ENCODE measurements at regions not wholly inside any gene's neighbourhood (a gene's known extent, or its start where the extent isn't known, plus 50 kb on each side); places are given as distances from the start of the nearest gene placed in this dataset.

- TF ChIP-seq PATZ1 (CRISPR knock-in tag; IDR thresholded peaks at IDR 0.05; ENCODE audit: borderline replicate concordance) (no peak), ZFP3 (CRISPR knock-in tag; IDR thresholded peaks at IDR 0.05) (no peak), ZC3H10 (CRISPR knock-in tag; IDR thresholded peaks at IDR 0.05) (no peak), ARNTL (CRISPR knock-in tag; IDR thresholded peaks at IDR 0.05; ENCODE audit: borderline replicate concordance, low read depth) (no peak), TOX (CRISPR knock-in tag; IDR thresholded peaks at IDR 0.05; ENCODE audit: borderline replicate concordance) (no peak), BACH2 (CRISPR knock-in tag; IDR thresholded peaks at IDR 0.05; ENCODE audit: borderline replicate concordance) (no peak), PPARA (CRISPR knock-in tag; IDR thresholded peaks at IDR 0.05; ENCODE audit: borderline replicate concordance) (no peak), ZNF8 (CRISPR knock-in tag; IDR thresholded peaks at IDR 0.05) (no peak), SNAI2 (CRISPR knock-in tag; IDR thresholded peaks at IDR 0.05) (no peak), ZNF70 (CRISPR knock-in tag; IDR thresholded peaks at IDR 0.05) (no peak), ZFP30 (CRISPR knock-in tag; IDR thresholded peaks at IDR 0.05) (no peak), CREB5 (CRISPR knock-in tag; IDR thresholded peaks at IDR 0.05; ENCODE audit: low read depth) (no peak)
- TF ChIP-seq, protein P1, sequence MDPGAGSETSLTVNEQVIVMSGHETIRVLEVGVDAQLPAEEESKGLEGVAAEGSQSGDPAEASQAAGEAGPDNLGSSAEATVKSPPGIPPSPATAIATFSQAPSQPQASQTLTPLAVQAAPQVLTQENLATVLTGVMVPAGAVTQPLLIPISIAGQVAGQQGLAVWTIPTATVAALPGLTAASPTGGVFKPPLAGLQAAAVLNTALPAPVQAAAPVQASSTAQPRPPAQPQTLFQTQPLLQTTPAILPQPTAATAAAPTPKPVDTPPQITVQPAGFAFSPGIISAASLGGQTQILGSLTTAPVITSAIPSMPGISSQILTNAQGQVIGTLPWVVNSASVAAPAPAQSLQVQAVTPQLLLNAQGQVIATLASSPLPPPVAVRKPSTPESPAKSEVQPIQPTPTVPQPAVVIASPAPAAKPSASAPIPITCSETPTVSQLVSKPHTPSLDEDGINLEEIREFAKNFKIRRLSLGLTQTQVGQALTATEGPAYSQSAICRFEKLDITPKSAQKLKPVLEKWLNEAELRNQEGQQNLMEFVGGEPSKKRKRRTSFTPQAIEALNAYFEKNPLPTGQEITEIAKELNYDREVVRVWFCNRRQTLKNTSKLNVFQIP (CRISPR knock-in tag; IDR thresholded peaks at IDR 0.05; ENCODE audit: borderline replicate concordance, low read depth), result no peak
These were observed 881.3 kb downstream of the LRRTM4 start for GRCh38 chr2:76640905-76641304.

Measured in SK-N-SH treated with all-trans-retinoic acid at 6 μM for 48 hours (cell line).